ENCODE measurements at regions not wholly inside any gene's neighbourhood (a gene's known extent, or its start where the extent isn't known, plus 50 kb on each side); places are given as distances from the start of the nearest gene placed in this dataset.
"Not testable (repeated sequence)": the region's sequence is repeated elsewhere in the genome, so short reads cannot be mapped to it uniquely, and the experiment has no call there.

GRCh38 chr1:98575955-98576354 lies 85.6 kb upstream of the SNX7 start:
- no peak for DNase-seq

GRCh38 chr1:98565951-98566350 lies 95.6 kb upstream of the SNX7 start:
- no peak for DNase-seq

- DNase-seq, result no peak
Observed at GRCh38 chr1:98559291-98559690, 102.2 kb upstream of the SNX7 start.

DNA sequence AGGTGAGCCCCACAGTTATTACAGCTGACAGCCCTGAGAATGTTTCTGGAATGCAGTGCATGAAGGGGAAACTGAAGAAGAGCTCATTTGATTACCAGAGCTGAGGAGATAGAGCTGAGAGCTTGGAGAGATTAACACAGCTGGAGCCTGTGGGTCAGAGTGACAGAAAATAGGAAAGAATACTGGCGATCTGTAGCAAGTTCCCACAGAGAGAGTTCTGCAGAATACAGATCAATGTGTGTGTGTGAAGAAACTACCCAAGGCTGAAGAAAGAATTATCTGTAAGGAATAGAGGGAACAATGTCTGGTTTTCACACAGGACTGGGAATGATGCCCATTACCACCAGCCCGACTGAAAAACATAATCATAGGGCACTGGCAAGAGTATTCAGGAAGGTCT lies 103.6 kb upstream of the SNX7 start:
- DNase-seq, result no peak

DNA sequence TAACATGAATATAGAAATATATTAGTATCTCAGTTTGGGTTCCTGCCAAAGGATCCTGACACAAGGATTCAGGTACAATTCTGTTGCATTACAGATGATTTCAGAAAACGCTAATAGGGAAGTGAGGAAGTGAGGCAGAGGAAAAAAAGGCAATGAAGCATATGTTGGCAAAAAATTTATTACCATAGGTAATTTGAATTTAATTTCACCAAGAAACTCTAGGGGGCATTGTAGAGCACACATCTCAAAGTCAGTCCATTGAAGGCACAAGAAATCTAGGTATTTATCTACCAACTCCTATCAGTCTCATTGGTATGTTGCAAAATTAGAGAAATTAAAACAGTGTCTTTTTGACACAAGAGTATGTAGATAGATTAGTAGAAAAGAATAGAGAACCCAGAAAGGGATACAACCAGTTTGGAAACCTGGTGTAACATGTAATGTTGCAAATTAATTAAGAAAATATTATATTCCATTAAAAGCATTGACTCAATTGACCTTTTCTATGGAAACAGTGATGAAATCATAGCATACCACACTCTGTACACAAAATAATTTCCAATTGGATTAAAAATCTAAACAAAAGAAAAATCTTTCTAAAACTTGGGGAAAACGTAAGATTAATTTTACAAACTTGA lies 104.9 kb upstream of the SNX7 start:
- no peak for DNase-seq

GRCh38 chr1:98555814-98556213 lies 105.7 kb upstream of the SNX7 start:
- DNase-seq, result no peak

GRCh38 chr1:98552576-98553074 lies 108.9 kb upstream of the SNX7 start:
- not testable (repeated sequence) for DNase-seq

DNA sequence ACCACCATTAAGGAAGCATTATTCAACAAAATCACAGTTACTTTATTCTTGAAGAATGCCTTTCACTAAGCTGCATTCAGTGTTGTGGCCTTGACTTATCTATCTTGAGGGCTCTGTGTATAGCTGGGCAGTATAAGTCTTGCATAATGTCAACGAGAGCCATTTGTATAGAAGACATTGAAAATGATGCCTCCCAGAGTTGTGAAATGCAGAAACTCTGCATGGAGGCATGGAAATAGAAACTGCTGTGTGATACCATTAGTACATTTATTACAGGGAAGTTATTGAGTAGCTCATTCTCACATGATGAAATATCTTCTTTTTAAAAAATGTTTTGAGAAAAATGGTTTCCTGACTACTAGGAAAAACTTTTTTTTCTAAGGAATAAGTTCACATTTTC lies 111.4 kb upstream of the SNX7 start:
- DNase-seq, result no peak

- DNase-seq, result no peak
Observed at GRCh38 chr1:98546319-98546718, 115.2 kb upstream of the SNX7 start.

DNA sequence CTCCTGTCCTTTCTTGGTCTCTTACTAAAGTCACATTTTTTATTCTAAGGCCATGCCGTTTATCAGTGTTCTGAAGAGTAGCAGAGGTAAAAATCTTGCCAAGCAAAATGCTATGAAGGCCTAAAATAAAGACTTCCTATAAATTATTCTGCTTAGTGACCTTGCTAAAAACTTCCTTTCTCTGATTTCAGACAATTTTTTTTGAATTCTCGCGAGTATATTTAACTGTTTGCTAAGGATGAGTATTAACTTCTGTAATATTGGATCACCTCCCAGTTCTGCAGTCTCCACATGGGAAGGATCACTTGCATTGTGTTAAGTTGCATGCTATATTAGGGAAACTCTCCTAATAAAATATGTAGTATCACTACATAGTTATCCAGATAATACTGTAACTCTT lies 123.4 kb upstream of the SNX7 start:
- DNase-seq, result peak; percentile 29

- DNase-seq, result no peak
Observed at GRCh38 chr1:98523256-98523655, 138.3 kb upstream of the SNX7 start.

DNA sequence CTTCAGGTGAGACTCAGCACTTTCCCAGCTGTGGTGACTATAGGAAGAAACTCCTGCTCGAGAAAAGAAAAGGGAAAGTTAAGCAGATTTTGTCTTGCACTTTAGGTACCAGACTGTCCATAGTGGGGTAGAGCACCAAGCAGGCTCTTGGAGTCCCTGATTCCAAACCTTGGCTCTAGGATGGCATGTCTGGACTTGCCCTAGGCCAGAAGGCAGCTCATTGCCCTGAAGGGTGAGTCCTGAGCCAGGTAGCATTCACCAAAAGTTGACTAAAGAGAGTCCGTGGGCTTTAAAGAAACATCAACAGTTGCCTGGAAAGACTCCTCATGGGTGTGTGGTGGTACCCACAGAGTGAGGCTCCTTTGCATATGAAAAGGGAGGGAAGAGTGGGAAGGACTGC lies 145.2 kb upstream of the SNX7 start:
- no peak for DNase-seq

DNA sequence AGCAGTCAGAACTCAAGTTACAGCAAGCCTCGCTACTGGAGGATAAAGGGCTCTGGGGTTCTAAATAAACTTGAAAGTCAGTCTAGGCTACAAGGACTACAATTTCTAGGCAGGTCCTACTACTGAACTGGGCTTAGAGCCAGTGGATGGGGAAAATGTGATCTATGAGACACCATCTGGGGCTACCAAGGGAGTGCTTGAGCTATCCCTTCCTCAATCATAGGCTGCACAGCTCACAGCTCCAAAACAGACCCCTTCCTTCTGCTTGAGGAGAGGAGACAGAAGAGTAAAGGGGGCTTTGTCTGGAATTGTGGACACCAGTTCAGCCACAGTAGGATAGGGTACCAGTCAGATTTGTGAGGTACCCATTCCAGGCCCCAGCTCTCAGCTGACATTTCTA lies 145.8 kb upstream of the SNX7 start:
- no peak for DNase-seq

DNA sequence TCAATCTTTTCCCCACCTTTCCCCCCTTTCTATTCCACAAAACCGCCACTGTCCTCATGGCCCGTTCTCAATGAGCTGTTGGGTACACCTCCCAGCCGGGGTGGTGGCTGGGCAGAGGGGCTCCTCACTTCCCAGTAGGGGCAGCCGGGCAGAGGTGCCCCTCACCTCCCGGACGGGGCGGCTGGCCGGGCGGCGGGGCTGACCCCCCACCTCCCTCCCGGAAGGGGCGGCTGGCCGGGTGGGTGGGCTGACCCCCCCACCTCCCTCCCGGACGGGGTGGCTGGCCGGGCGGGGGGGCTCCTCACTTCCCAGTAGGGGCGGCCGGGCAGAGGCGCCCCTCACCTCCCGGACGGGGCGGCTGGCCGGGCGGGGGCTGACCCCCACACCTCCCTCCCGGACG lies 149.3 kb upstream of the SNX7 start:
- not testable (repeated sequence) for DNase-seq

GRCh38 chr1:98503771-98504170 lies 157.8 kb upstream of the SNX7 start:
- DNase-seq, result no peak

DNA sequence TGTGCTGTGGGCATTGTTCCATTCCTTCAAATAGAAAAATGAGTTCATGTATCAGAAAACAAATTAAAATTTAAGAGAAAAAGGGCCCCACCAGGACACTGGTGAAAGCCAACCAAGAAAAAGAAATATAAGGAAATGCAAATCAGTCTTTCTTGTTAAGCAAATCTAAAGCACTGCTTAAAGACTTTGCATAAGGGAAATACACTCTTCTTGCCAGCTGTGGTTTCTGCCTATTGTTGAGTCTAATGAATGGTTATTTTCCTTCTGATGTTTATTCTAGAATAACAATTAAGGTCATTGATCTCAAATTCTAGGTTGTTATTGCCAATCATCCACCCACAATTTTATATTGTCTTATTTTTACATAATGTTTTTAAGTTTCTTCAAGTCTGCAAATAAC lies 158.6 kb upstream of the SNX7 start:
- no peak for DNase-seq

DNA sequence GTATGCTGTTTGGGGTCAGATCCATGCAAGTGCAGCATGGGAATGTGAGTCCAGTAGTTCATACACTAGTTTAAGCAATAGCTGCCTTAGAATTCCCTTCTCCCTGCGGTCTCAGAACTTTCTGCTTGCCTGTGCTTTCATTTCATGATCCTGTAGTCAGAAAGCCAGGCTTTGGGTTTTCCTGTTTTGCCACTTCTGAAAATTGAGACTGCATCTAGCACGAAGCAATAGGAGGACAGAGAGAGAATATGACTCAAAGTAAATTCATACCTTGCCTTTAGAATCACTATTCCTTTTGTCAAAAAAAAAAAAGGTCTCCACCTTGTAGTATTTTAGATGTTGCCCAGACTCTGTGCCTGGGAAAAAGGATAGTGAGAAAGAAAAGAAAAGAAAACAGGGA lies 161.2 kb upstream of the SNX7 start:
- no peak for DNase-seq

- DNase-seq, result no peak
Observed at GRCh38 chr1:98498651-98499050, 162.9 kb upstream of the SNX7 start.

DNA sequence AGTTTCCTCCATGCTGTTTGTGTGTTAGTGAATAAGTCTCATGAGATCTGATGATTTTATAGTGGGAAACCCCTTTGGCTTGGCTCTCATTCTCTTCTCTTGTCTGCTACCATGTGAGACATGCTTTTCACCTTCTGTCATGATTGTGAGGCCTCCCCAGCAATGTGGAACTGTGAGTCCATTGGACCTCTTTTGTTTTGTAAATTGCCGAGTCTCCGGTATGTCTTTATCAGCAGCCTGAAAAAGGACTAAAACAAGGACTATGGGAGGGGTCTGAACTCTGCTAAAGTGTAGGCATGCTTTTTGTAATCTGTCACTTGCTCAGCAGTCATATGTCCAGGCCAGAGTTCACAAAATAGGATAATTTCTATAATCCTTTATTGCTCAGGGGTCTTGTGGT lies 164.0 kb upstream of the SNX7 start:
- no peak for DNase-seq

DNA sequence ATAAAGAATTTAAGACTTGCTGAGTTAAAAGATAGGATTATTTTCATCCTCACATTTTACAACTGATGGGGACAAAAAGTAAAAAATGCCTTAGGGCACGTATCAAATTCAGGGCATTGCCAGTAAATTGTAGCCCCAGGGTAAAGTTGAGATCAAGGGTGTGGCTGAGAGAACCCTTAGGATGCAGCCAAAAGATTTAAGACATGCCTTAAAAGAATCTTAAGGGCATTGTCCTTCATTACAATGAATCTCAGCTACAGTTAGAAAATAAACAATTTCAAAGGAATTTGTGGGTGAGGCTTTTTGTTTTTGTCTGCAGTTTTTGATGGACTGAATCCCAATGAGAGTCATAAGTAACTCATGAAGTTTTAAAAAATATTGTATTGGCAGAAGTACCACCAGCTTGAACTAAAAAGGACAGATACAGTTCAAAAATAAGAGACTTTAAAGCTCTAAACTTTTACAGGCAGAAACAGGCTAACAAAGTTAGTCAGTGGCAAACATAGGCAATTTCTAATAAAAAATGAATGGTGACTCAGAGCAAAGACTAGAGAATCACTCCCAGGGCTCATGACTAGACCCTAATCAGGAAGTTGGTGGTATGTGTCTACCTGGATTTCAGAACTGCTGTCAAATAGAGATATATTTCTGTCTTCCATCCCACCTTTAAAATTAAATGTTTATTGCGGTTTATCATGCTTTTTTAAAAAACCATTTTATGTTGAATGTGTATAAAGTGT lies 165.1 kb upstream of the SNX7 start:
- no peak for DNase-seq

DNA sequence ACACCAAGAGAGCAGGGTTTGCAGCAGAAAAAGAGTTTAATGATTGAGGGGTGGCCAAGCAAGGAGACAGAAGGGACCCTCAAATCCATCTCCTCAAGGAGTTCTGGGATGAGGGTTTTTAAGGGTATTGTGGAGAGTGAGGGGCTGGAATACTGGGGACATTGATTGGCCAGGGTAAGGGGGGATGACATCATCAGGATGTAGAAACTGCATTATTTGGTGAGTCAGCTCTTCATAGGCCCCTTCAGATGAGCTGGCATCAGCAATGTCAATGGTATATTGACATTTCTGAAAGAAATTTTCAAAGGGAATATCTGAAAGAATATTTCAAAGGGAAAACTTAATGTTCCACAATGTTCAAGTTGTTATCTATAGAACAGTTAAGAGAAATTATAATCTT lies 168.1 kb upstream of the SNX7 start:
- DNase-seq, result no peak

DNA sequence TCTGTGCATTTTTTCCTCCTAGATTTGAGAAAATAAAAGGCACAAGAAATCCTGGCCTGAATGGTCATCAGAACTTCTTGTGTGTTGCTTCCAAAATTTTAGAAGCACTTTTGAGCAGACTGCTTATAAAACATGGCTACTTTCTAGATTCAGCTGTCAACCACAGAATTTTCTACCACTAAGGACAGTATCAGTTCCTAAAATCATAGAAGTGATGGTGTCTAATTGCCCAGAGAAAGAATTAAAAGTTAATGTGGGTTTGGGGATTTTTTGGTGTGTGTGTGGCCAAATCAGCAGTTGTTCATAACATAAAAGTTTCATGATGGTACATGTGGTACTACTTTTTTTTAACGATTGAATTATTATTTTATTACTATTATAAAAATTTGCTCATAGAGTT lies 171.4 kb upstream of the SNX7 start:
- no peak for DNase-seq

GRCh38 chr1:98487620-98488019 lies 173.9 kb upstream of the SNX7 start:
- DNase-seq, result no peak

GRCh38 chr1:98482611-98483010 lies 178.9 kb upstream of the SNX7 start:
- DNase-seq, result no peak

DNA sequence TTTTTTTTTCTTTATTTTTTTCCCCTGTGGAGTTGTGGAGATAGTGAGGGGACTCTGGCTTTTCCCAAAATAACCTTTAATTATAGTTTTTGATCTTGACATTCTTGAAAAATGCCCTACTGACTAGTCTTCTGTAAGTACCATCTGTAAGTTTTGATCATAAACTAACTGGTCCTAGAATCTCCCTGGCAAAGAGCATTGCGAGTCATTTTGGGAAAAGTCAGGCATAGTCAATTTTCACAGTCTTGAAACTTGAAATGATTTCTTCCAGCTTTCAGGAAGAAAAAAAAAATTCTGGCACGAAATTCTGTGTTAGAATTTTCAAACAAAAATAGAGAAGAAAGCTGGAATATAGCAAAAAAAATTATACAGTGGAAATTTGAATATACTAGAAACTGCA lies 181.2 kb upstream of the SNX7 start:
- no peak for DNase-seq

All from hindlimb muscle (tissue), 1 donor.